Stimulated activated CD4-positive, alpha-beta T cell treated with anti-CD3 and anti-CD28 coated beads, Interleukin-2, amount 100 ng/mL, for 24 hours (primary cell): ENCODE measurements at regions not wholly inside any gene's neighbourhood (a gene's known extent, or its start where the extent isn't known, plus 50 kb on each side); places are given as distances from the start of the nearest gene placed in this dataset.
A peak's percentile ranks its signal among the peaks of the same experiment; 100 is the strongest.
"Not testable (repeated sequence)": the region's sequence is repeated elsewhere in the genome, so short reads cannot be mapped to it uniquely, and the experiment has no call there.

ENCODE experiments used
- DNase-seq, 2 donors: peaks; one replicate each; pipeline ENCODE4 v3.0.0-alpha.2; 2020

DNA sequence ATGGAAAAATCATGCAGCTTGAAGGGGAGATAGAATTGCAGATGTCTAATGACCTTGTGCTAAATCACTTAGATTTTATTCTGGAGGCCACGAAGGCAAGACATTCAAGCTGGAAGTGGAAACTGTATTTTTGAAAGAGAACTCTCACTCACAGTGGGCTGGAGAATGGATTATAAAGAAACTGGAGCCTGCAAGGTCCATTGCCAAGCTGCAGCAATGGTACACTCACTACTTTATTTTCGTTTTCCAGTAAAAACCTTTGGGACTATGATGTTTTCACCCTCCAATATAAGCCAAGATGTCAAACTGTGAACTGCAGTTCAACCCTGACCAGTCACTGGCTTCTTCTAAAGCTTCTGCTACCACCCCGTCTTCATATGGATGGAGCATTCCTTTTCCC is 62.0 kb downstream of the SKIDA1 start:
- DNase-seq = no peak

- no peak for DNase-seq
Observed at GRCh38 chr10:21458126-21458871, 67.2 kb downstream of the SKIDA1 start.

DNA sequence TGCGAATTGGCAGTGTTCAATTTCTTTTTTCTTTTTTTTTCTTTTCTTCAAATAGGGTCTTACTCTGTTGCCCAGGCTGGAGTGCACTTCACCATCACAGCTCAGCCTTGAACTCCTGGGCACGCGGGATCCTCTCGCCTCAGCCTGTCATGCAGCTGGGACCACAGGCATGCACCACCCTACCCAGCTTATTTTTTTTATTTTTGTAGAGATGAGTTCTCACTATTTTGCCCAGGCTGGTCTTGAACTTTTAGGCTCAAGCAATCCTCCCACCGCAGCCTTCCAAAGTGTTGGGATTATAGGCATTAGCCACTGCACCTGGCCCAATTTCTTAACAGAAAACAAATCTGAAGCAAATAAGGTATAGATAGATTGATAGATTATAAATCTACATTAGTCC is 69.3 kb downstream of the SKIDA1 start:
- no peak for DNase-seq

- DNase-seq = no peak
Observed at GRCh38 chr10:21452203-21452602, 73.3 kb downstream of the SKIDA1 start.

- DNase-seq = no peak
Observed at GRCh38 chr10:21449288-21449966, 76.1 kb downstream of the SKIDA1 start.

DNA sequence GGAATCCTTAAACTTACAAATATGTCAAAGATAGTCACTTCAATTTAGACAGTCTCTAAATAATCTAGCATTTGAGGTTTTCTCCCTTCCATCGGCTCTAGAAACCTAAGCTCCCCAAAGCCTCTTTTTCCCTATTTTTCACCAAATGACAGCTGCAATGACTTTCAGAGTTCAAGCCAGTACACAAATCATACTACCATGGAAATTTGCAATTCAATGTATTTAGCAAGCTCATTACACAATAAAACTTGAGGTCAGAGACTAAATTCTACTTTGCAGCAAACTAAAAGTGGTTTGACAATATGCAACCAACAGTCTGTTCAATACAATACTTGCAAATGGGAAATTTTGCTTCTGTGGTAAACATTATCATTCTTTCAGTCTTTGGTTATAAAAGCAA is 80.3 kb downstream of the SKIDA1 start:
- no peak for DNase-seq

DNA sequence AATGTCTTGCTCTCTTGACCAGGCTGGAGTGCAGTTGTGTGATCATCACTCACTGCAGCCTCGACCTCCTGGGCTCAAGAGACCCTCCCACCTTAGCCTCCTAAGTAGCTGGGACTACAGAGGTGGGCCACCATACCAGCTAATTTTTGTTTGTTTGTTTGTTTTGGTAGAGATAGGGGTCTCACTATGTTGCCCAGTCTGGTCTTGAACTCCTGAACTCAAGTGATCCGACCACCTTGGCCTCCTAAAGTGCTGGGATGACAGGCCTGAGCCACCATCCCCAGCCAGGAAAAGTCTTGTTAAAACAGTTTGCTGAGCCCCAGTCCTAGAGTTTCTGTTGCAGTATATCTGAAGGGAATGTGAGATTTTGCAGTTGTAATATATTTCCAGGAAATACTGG is 83.9 kb downstream of the SKIDA1 start:
- no peak for DNase-seq

DNA sequence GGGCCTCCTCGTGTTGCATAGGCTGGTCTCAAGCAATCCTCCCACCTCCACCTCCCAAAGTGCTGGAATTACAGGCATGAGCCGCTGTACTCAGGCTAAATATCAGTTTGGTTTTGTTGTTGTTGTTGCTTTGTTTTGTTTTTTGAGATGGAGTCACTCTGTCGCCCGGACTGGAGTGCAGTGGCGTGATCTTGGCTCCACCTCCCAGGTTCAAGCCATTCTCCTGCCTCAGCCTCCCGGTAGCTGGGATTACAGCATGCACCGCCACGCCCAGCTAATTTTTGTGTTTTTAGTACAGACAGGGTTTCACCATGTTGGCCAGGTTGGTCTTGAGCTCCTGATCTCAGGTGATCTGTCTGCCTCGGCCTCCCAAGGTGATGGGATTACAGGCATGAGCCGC is 86.6 kb downstream of the SKIDA1 start:
- DNase-seq = not testable (repeated sequence)

- no peak for DNase-seq
Observed at GRCh38 chr10:21437770-21438382, 87.6 kb downstream of the SKIDA1 start.

DNA sequence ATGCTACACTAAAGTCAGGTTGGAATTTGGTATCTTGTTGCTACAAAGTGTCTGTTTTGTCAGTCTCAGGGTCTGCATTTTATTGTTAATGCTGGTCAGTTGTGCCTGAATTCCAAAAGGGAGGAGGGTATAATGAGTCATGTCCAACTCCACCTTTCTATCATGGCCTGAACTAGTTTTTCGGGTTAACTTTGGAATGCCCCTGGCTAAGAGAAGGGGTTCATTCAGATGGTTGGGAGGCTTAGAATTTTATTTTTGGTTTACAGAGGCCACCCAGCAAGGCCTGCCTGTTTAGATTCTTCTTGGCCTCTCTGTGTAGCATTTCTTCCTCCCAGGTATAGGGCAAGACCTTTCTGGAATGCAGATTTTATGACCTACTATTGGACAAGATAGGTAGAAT is 93.2 kb downstream of the SKIDA1 start:
- no peak for DNase-seq

DNA sequence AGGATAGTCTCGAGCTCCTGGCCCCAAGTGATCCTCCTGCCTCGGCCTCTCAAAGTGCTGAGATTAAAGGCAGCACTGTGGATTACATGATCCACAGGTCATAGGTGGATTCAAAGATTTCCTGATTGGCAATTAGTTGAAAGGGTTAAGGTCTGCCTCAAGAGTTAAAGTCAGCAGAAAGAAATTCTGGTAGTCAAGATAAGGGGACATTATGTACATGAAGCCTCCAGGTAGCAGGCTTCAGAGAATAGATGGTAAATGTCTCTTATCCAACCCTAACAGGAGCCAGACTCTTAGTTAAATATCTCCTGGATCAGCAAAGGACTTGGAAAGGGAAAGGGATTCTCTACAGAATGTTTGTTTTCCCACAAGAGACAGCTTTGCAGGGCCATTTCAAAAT is 93.7 kb downstream of the SKIDA1 start:
- DNase-seq = no peak

DNA sequence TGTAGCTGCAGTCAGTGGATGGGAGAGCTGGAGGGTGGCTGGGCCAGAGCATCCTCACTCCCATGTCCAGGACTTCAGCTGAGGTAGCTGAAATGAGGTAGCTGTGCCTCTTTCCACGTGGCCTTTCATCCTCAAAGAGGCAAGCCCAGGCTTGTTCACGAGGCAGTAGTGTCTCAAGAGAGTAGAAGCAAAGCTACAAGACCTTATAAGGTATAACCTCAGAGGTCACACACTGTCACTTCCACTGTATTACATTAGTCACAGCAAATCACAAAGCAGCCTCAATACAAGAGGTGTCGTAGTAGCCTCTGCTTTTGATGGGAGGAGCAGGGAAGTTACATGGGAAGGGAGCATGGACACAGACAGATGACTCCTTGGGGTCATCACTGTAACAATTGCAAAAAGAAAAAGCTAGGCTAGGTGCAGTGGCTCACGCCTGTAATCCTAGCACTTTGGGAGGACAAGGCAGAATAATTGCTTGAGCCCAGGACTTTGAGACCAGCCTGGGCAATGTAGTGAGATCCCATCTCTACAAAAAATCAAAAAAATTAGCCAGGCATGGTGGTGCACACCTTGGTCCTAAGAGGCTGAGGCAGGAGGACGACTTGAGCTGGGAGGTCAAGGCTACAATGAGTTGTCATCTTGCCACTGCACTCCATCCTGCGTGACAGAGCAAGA is 97.5 kb downstream of the SKIDA1 start:
- no peak for DNase-seq

GRCh38 chr10:21424459-21424861 is 101.0 kb downstream of the SKIDA1 start:
- no peak for DNase-seq

DNA sequence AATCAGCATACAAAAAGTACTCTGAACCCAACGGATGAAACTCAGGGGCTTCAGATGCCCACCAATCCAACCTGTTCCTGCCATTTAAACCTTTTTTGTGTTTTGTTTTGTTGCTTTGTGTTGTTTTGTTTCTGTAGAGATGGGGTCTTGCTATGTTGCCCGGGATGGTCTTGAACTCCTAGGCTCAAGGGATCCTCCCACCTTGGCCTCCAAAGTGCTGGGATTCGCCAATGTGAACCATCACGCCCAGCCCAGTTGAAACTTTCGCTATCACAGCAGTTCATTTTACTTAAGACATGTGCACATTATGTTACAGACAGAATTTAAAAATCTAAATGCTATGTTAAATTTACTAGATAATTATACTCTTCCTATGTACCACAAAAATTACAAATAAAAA is 101.6 kb downstream of the SKIDA1 start:
- no peak for DNase-seq

GRCh38 chr10:21423338-21423737 is 102.1 kb downstream of the SKIDA1 start:
- DNase-seq = no peak

DNA sequence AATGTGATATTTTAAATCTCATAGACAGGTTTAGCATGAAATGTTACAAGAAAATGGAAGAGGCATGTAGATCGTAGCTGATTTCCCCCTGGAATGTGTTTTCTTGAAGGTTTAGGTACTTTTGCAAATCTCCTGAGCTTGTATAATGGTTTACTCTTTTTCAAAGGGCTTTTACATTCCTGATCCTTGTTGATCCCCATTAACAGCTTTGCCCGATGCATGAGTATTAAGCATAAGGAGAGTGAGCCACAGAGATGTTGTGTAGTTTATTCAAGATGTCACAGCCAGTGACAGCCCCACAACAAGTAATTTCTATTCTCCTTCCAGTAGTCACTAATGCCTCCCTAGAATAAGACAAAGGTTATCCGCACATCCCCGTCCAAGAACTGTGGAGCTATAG is 103.7 kb downstream of the SKIDA1 start:
- DNase-seq = no peak

GRCh38 chr10:21421016-21421415 is 104.5 kb downstream of the SKIDA1 start:
- DNase-seq = no peak

GRCh38 chr10:21418981-21419576 is 106.4 kb downstream of the SKIDA1 start:
- not testable (repeated sequence) for DNase-seq

DNA sequence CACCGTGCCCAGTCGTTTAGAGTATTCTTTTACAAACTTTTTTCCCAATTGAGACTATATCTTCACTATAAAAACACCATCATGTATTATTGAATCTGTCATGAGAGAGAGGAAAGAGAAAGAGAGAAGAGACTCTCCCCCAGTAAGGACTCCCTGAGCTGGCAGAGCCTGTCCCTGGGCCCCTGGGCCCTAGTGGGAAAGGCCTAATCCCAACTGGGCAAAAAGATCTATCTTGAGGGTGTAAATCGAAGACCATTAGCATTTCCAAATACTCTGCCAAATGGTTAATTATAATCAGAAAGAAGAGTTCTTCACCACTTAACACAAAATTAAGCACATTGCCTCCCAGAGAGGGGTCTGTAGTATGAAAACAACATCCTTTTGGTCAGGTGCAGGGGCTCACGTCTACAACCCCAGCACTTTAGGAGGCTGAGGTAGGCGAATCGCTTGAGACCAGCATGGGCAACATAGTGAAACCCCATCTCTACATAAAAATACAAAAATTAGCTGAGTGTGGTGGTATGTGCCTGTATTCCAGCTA is 108.2 kb downstream of the SKIDA1 start:
- no peak for DNase-seq

GRCh38 chr10:21413680-21414079 is 111.8 kb downstream of the SKIDA1 start:
- no peak for DNase-seq

GRCh38 chr10:21413268-21413667 is 112.2 kb downstream of the SKIDA1 start:
- DNase-seq = no peak

GRCh38 chr10:21406595-21407193 is 118.8 kb downstream of the SKIDA1 start:
- DNase-seq = peak in 1 of 2 donors; percentile 9

DNA sequence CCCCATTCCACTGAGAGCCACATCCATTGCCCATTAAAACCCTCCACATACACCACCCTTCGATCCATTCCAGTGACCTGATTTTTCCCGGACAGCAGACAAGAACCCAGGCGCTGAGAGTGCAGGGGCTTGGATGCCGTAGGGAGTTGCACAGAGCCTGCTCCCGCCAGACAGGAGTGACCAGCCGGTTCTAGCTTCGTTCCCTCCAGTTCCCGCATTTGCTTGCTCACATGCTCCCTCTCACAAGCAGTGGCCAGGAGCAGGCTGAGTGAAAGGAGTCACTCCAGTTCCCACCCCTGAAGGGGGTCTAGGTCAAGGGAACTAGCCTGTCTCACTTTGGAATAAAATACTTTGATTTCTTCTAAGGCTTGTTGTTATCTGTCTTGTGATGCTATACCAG is 119.5 kb downstream of the SKIDA1 start:
- DNase-seq = no peak
